SK-N-SH (cell line): ENCODE measurements at regions not wholly inside any gene's neighbourhood (a gene's known extent, or its start where the extent isn't known, plus 50 kb on each side); places are given as distances from the start of the nearest gene placed in this dataset.

Source experiments
- CTCF ChIA-PET: fragments of 300-600, 350-600 bp; formaldehyde crosslinking; extraction: SDS; loops from one replicate; lab custom pipeline; 2021; lab: Yijun Ruan, JAX
- POLR2A ChIA-PET: fragments of 350-600 bp; sonication (Branson Sonifier 250); formaldehyde crosslinking; extraction: SDS; loops from one replicate; lab custom pipeline; 2020; ENCODE audit warnings: antibody characterized with exemption, inconsistent platforms; lab: Yijun Ruan, JAX
- DNase-seq: peaks from one replicate; pipeline ENCODE4 v3.0.0; 2012
- H2AFZ ChIP-seq: fragments of 200-600 bp; sonication (generic); 2 replicates; pipeline ENCODE4 v1.8.1; 2016; ENCODE audit warnings: antibody characterized with exemption, mild to moderate bottlenecking, low read depth
- H3F3A ChIP-seq: fragments of 200-600 bp; sonication (generic); replicated peaks from 2 replicates; pipeline ENCODE3; 2016; ENCODE audit warnings: antibody characterized with exemption, mild to moderate bottlenecking; ENCODE audit not compliant: insufficient read depth
- H3K27ac ChIP-seq, 2 experiments: fragments of 200-500 bp in 1 of 2; fragments of 200-600 bp in 1 of 2; sonication (Bioruptor generic) in 1 of 2; sonication (generic), shearing (Covaris generic) in 1 of 2; 2 replicates each; pipeline versions ENCODE4 v1.5.1 to v1.6.1; 2014 to 2016; ENCODE audit warnings: low read depth in 2 of 2, inconsistent platforms in 1 of 2, low read length in 1 of 2, mild to moderate bottlenecking in 1 of 2, mixed read lengths in 1 of 2
- H3K27me3 ChIP-seq: fragments of 200-600 bp; sonication (generic), shearing (Covaris generic); 2 replicates; pipeline ENCODE4 v1.6.1; 2016; ENCODE audit warnings: mixed run types; ENCODE audit not compliant: insufficient read depth
- H3K36me3 ChIP-seq, 2 experiments: fragments of 200-500 bp in 1 of 2; fragments of 200-600 bp in 1 of 2; sonication (Bioruptor generic) in 1 of 2; sonication (generic) in 1 of 2; replicated peaks in 1 of 2; 2 replicates each; pipeline versions ENCODE3 to v1.5.1; 2014 to 2016; ENCODE audit warnings: low read length in 1 of 2, mild to moderate bottlenecking in 1 of 2; ENCODE audit not compliant: insufficient read depth in 2 of 2, control insufficient read depth in 1 of 2
- H3K4me1 ChIP-seq, 2 experiments: fragments of 200-500 bp in 1 of 2; fragments of 200-600 bp in 1 of 2; sonication (Bioruptor generic) in 1 of 2; sonication (generic), shearing (Covaris generic) in 1 of 2; 2 replicates each; pipeline versions ENCODE4 v1.5.1 to v1.6.1; 2014 to 2016; ENCODE audit warnings: low read depth in 1 of 2, low read length in 1 of 2, mixed run types in 1 of 2; ENCODE audit not compliant: insufficient read depth in 2 of 2, control insufficient read depth in 1 of 2
- H3K4me2 ChIP-seq: fragments of 200-600 bp; sonication (generic), shearing (Covaris generic); 2 replicates; pipeline ENCODE4 v1.6.1; 2017; ENCODE audit warnings: mixed run types
- H3K4me3 ChIP-seq, 2 experiments: fragments of 200-500 bp in 1 of 2; fragments of 200-600 bp in 1 of 2; sonication (Bioruptor generic) in 1 of 2; sonication (generic), shearing (Covaris generic) in 1 of 2; 2 replicates each; pipeline versions ENCODE4 v1.5.1 to v1.8.1; 2014 to 2016; ENCODE audit warnings: low read depth in 2 of 2, inconsistent platforms in 1 of 2, low read length in 1 of 2, mild to moderate bottlenecking in 1 of 2, mixed read lengths in 1 of 2, moderate library complexity in 1 of 2
- H3K79me2 ChIP-seq: fragments of 200-600 bp; sonication (generic); 2 replicates; pipeline ENCODE4 v1.8.1; 2017; ENCODE audit warnings: mild to moderate bottlenecking; ENCODE audit not compliant: insufficient read depth
- H3K9ac ChIP-seq: fragments of 200-600 bp; sonication (generic); 2 replicates; pipeline ENCODE4 v1.6.1; 2017; ENCODE audit warnings: mixed run types
- H3K9me2 ChIP-seq: fragments of 200-600 bp; sonication (generic); 2 replicates; pipeline ENCODE4 v1.6.1; 2017; ENCODE audit warnings: mixed run types
- H3K9me3 ChIP-seq: fragments of 200-600 bp; sonication (generic); 2 replicates; pipeline ENCODE4 v1.6.1; 2017; ENCODE audit warnings: mixed run types, mild to moderate bottlenecking, moderate library complexity
- H4K20me1 ChIP-seq: fragments of 200-600 bp; sonication (generic); 2 replicates; pipeline ENCODE4 v1.6.1; 2017; ENCODE audit warnings: mild to moderate bottlenecking, mixed run types; ENCODE audit not compliant: insufficient read depth
- CHD2 ChIP-seq: fragments of 150-350 bp; IDR thresholded peaks from 2 replicates; pipeline ENCODE4 v1.6.1; 2018; ENCODE audit warnings: low read length; ENCODE audit not compliant: partially characterized antibody
- ELF1 ChIP-seq: IDR thresholded peaks from 2 replicates; pipeline ENCODE4 v1.4.0; 2012
- EP300 ChIP-seq, 2 experiments: IDR thresholded peaks; 2 replicates each; pipeline versions ENCODE4 v1.4.0 to v1.6.1; 2012; ENCODE audit warnings: borderline replicate concordance in 1 of 2, low read depth in 1 of 2, low read length in 1 of 2
- FOXJ3 ChIP-seq: sonication (generic); formaldehyde crosslinking; IDR thresholded peaks from 2 replicates; pipeline ENCODE4 v1.5.1; 2020; ENCODE audit warnings: mild to moderate bottlenecking, missing genetic modification reagents
- FOXM1 ChIP-seq: IDR thresholded peaks from 2 replicates; pipeline ENCODE4 v1.4.0; 2012; ENCODE audit warnings: low read depth, mild to moderate bottlenecking
- GATA2 ChIP-seq: sonication (generic); formaldehyde crosslinking; IDR thresholded peaks from 2 replicates; pipeline ENCODE4 v1.5.0; 2020; ENCODE audit warnings: mild to moderate bottlenecking, missing genetic modification reagents
- MXI1 ChIP-seq: IDR thresholded peaks from 2 replicates; pipeline ENCODE4 v1.6.1; 2012; ENCODE audit warnings: mild to moderate bottlenecking, low read depth, low read length, improper control_type of control experiment
- RFX5 ChIP-seq: IDR thresholded peaks from 2 replicates; pipeline ENCODE4 v1.6.1; 2012; ENCODE audit warnings: mild to moderate bottlenecking, improper control_type of control experiment, low read length
- RXRA ChIP-seq: IDR thresholded peaks from 2 replicates; pipeline ENCODE4 v1.4.0; 2012; ENCODE audit warnings: low read depth, mild to moderate bottlenecking, borderline replicate concordance
- TAF1 ChIP-seq: IDR thresholded peaks from 2 replicates; pipeline ENCODE4 v1.6.1; 2012; ENCODE audit warnings: low read depth, mild to moderate bottlenecking, low read length, moderate library complexity, borderline replicate concordance
- USF2 ChIP-seq: fragments of 150-350 bp; IDR thresholded peaks from 2 replicates; pipeline ENCODE4 v1.6.1; 2017; ENCODE audit warnings: antibody characterized with exemption, low read length, low read depth, borderline replicate concordance
- YY1 ChIP-seq: IDR thresholded peaks from 2 replicates; pipeline ENCODE4 v1.4.0; 2012; ENCODE audit warnings: low read depth, mild to moderate bottlenecking
- ZBTB33 ChIP-seq: IDR thresholded peaks from 2 replicates; pipeline ENCODE4 v1.4.0; 2012; ENCODE audit warnings: low read depth, borderline replicate concordance
- WGBS: methylation state at CpG from one replicate; pipeline ENCODE4 v1.1.6; 2017; ENCODE audit warnings: low lambda C conversion rate; 5-methylcytosine and 5-hydroxymethylcytosine counted together

GRCh38 chr9:84590706-84591105, 78.8 kb upstream of the NTRK2 start:
- no peak overlapping the region for H2AFZ ChIP-seq
- WGBS: 47% methylated on average over 4 of the region's 4 CpGs
- no peak for TF ChIP-seq RFX5
- TF ChIP-seq FOXM1: no peak
- TF ChIP-seq EP300 (IDR thresholded peaks at IDR 0.05; ENCODE audit: borderline replicate concordance in 1 of 2, low read depth in 1 of 2, low read length in 1 of 2): no peak
- no peak for TF ChIP-seq RXRA
- no peak for TF ChIP-seq CHD2
- no peak for TF ChIP-seq MXI1
- no peak for TF ChIP-seq FOXJ3 (CRISPR knock-in tag)
- TF ChIP-seq ELF1: no peak
- no peak for TF ChIP-seq YY1
- no peak for TF ChIP-seq USF2
- no peak for TF ChIP-seq GATA2
- TF ChIP-seq ZBTB33: no peak
- H3K9me3 ChIP-seq: no peaks in the 10 kb centered on the region
- no peaks in the 10 kb centered on the region for H3F3A ChIP-seq
- no peak overlapping the region for H3K9ac ChIP-seq
- H4K20me1 ChIP-seq: no peaks in the 10 kb centered on the region
- no peaks in the 10 kb centered on the region for H3K27me3 ChIP-seq
- H3K36me3 ChIP-seq: no peaks in the 10 kb centered on the region
- no peak overlapping the region for H3K4me3 ChIP-seq
- H3K4me1 ChIP-seq: no peaks in the 10 kb centered on the region
- no peaks in the 10 kb centered on the region for H3K79me2 ChIP-seq
- H3K9me2 ChIP-seq: no peaks in the 10 kb centered on the region
- no peak for DNase-seq
- ChIA-PET POLR2A (no interaction called here), CTCF (no interaction called here)
- no peak overlapping the region for H3K4me2 ChIP-seq
- no peak overlapping the region for H3K27ac ChIP-seq

GRCh38 chr9:84592918-84593317, 76.6 kb upstream of the NTRK2 start:
- H2AFZ ChIP-seq: no peak overlapping the region
- H3K36me3 ChIP-seq: no peaks in the 10 kb centered on the region
- H3K27me3 ChIP-seq: no peaks in the 10 kb centered on the region
- ChIA-PET CTCF (no interaction called here), POLR2A (no interaction called here)
- H3K27ac ChIP-seq: no peak overlapping the region
- no peaks in the 10 kb centered on the region for H4K20me1 ChIP-seq
- H3K9me2 ChIP-seq: no peaks in the 10 kb centered on the region
- H3F3A ChIP-seq: no peaks in the 10 kb centered on the region
- no peaks in the 10 kb centered on the region for H3K9me3 ChIP-seq
- 48% methylated on average over 4 of the region's 4 CpGs for WGBS
- H3K4me1 ChIP-seq: no peaks in the 10 kb centered on the region
- H3K79me2 ChIP-seq: no peaks in the 10 kb centered on the region
- no peak for DNase-seq
- H3K4me3 ChIP-seq: no peak overlapping the region
- TF ChIP-seq TAF1: no peak
- H3K4me2 ChIP-seq: no peak overlapping the region
- H3K9ac ChIP-seq: no peak overlapping the region
